ENCODE measurements at regions not wholly inside any gene's neighbourhood (a gene's known extent, or its start where the extent isn't known, plus 50 kb on each side); places are given as distances from the start of the nearest gene placed in this dataset.

- Histone ChIP-seq H3K4me1 (ENCODE audit: insufficient read depth, low read length, poor library complexity, severe bottlenecking) (no peaks in the 10 kb centered on the region), H2AFZ (ENCODE audit: low read length) (no peak overlapping the region), H3K9me2 (ENCODE audit: insufficient read depth, low read length) (no peaks in the 10 kb centered on the region), H3K36me3 (ENCODE audit: insufficient read depth, low read length) (no peaks in the 10 kb centered on the region), H4K20me1 (ENCODE audit: insufficient read depth, low read length) (no peaks in the 10 kb centered on the region), H3K4me2 (ENCODE audit: low read length) (no peak overlapping the region), H3K79me2 (ENCODE audit: insufficient read depth, low read depth, low read length) (no peaks in the 10 kb centered on the region), H3K27ac (ENCODE audit: low read depth, low read length, poor library complexity, severe bottlenecking) (no peak overlapping the region), H3K9me3 (ENCODE audit: low read length) (peaks cover 22% of the 10 kb centered on the region; the same call in 1 of the 2 replicates), H3K4me3 (ENCODE audit: low read depth, low read length, poor library complexity, severe bottlenecking) (no peak overlapping the region)
- BruUV-seq (replicated peaks) = no TSS peak
- no peak for TF ChIP-seq CTCF (conservative IDR thresholded peaks at IDR 0.05; ENCODE audit: low read length)
- no peak for TF ChIP-seq EZH2phosphoT487 (IDR thresholded peaks at IDR 0.05; ENCODE audit: borderline replicate concordance, low read depth, low read length)
- ChIA-PET POLR2A (no interaction called here), CTCF (ENCODE audit: unreplicated experiment) (no interaction called here)
- DNase-seq (ENCODE audit: low spot score) = no peak
- intact Hi-C loops (cut with micrococcal nuclease; ENCODE audit: unreplicated experiment) = no loop called here
Observed at GRCh38 chr4:1487106-1487505, 80.9 kb upstream of the NKX1-1 start.

- peaks cover 26% of the 10 kb centered on the region; the same call in 1 of the 2 replicates for H3K9me3 ChIP-seq (ENCODE audit: low read length)
- no peak overlapping the region for H3K27ac ChIP-seq (ENCODE audit: low read depth, low read length, poor library complexity, severe bottlenecking)
- TF ChIP-seq EZH2phosphoT487 (IDR thresholded peaks at IDR 0.05; ENCODE audit: borderline replicate concordance, low read depth, low read length) = no peak
- TF ChIP-seq CTCF (conservative IDR thresholded peaks at IDR 0.05; ENCODE audit: low read length) = no peak
- ChIA-PET CTCF (ENCODE audit: unreplicated experiment) (no interaction called here), POLR2A (interaction anchor here (0.7 kb wide), 1 partner anchor 403 kb away, joined by 3 read pairs; no protein-coding TSS in a partner anchor)
- no peak overlapping the region for H3K4me2 ChIP-seq (ENCODE audit: low read length)
- no peaks in the 10 kb centered on the region for H4K20me1 ChIP-seq (ENCODE audit: insufficient read depth, low read length)
- intact Hi-C loops (cut with micrococcal nuclease; ENCODE audit: unreplicated experiment) = no loop called here
- no peaks in the 10 kb centered on the region for H3K4me1 ChIP-seq (ENCODE audit: insufficient read depth, low read length, poor library complexity, severe bottlenecking)
- no peak for DNase-seq (ENCODE audit: low spot score)
- H2AFZ ChIP-seq (ENCODE audit: low read length) = no peak overlapping the region
- H3K79me2 ChIP-seq (ENCODE audit: insufficient read depth, low read depth, low read length) = no peaks in the 10 kb centered on the region
- H3K4me3 ChIP-seq (ENCODE audit: low read depth, low read length, poor library complexity, severe bottlenecking) = no peak overlapping the region
- no TSS peak for BruUV-seq (replicated peaks)
- H3K36me3 ChIP-seq (ENCODE audit: insufficient read depth, low read length) = no peaks in the 10 kb centered on the region
- H3K9me2 ChIP-seq (ENCODE audit: insufficient read depth, low read length) = no peaks in the 10 kb centered on the region
Observed at GRCh38 chr4:1485280-1485679, 79.0 kb upstream of the NKX1-1 start.

- no TSS peak for BruUV-seq (replicated peaks)
- POLR2A ChIA-PET = no interaction called here
Observed at GRCh38 chr4:1480720-1481119, 74.5 kb upstream of the NKX1-1 start.

More at GRCh38 chr4:1480720-1481119, 74.5 kb upstream of the NKX1-1 start:
- H3K79me2 ChIP-seq (ENCODE audit: insufficient read depth, low read depth, low read length) = no peaks in the 10 kb centered on the region
- no peak overlapping the region for H3K4me2 ChIP-seq (ENCODE audit: low read length)
- TF ChIP-seq CTCF (conservative IDR thresholded peaks at IDR 0.05; ENCODE audit: low read length) (no peak), EZH2phosphoT487 (IDR thresholded peaks at IDR 0.05; ENCODE audit: borderline replicate concordance, low read depth, low read length) (no peak)
- H3K4me3 ChIP-seq (ENCODE audit: low read depth, low read length, poor library complexity, severe bottlenecking) = no peak overlapping the region
- intact Hi-C loops (cut with micrococcal nuclease; ENCODE audit: unreplicated experiment) = no loop called here
- no peaks in the 10 kb centered on the region for H4K20me1 ChIP-seq (ENCODE audit: insufficient read depth, low read length)
- DNase-seq (ENCODE audit: low spot score) = no peak
- H2AFZ ChIP-seq (ENCODE audit: low read length) = no peak overlapping the region
- no peak overlapping the region for H3K27ac ChIP-seq (ENCODE audit: low read depth, low read length, poor library complexity, severe bottlenecking)
- CTCF ChIA-PET (ENCODE audit: unreplicated experiment) = no interaction called here
- H3K4me1 ChIP-seq (ENCODE audit: insufficient read depth, low read length, poor library complexity, severe bottlenecking) = no peaks in the 10 kb centered on the region
- peaks cover 21% of the 10 kb centered on the region; the same call in 1 of the 2 replicates for H3K9me3 ChIP-seq (ENCODE audit: low read length)
- H3K36me3 ChIP-seq (ENCODE audit: insufficient read depth, low read length) = no peaks in the 10 kb centered on the region
- H3K9me2 ChIP-seq (ENCODE audit: insufficient read depth, low read length) = no peaks in the 10 kb centered on the region

All from OCI-LY7 (cell line).